Left lobe of liver (tissue), 2 donors: ENCODE measurements at regions not wholly inside any gene's neighbourhood (a gene's known extent, or its start where the extent isn't known, plus 50 kb on each side); places are given as distances from the start of the nearest gene placed in this dataset.

ENCODE experiments used
- ATAC-seq: fragments of 200-7000 bp; cut with Tn5 transposase; one replicate; pipeline ENCODE4 v1.9.1; 2020; ENCODE audit warnings: mild to moderate bottlenecking, moderate library complexity
- DNase-seq: peaks from one replicate; pipeline ENCODE4 v3.0.0-alpha.2; 2020; ENCODE audit warnings: low spot score
- donor health status: DM: no; HTN: no; CAD: no; lungs with moderate emphysema.
- donor health status: DM: no; HTN: yes; CAD: no.

DNA sequence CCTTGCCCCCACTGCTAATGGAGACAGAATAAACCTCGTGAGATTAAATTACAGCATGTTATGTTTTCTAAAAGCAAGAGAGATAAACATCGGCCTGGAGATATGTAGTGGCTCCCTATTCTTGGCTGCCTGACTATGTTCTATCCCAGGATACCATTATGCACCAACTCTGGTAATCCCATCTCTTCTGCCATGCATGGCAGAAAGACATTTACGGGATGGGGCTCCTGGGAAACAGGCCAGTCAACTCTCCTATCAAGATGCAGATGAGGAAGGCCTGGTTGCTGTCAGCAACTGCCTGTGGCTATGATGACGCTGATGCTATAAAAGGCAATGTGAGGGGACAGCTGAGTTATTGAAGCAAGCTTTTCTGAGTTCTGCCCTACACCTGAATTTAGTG is 166.2 kb upstream of the VCX3A start:
- ATAC-seq: no peak
- no peak for DNase-seq

DNA sequence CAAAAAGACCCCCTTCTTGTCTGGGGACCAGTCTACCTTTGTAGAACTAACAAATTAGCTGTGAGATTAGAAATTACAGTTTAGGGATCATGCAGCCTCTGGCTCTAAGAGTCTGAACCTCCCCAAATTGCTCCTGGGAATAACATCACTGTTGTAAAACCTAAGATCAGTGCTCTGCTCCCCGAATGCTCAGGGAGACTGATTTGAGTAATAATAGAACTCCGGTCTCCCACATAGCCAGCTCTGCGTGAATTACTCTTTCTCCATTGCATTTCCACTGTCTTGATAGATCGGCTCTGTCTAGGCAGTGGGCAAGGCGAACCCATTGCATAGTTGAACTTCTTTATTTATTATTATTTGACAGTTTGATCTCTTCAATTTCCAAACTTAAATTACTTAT is 160.8 kb upstream of the VCX3A start:
- DNase-seq (no peak), ATAC-seq (no peak)

- ATAC-seq (no peak), DNase-seq (no peak)
Observed at GRCh38 chrX:6694977-6695376, 160.1 kb upstream of the VCX3A start.

- ATAC-seq (no peak), DNase-seq (no peak)
Observed at GRCh38 chrX:6694221-6694620, 159.3 kb upstream of the VCX3A start.

GRCh38 chrX:6693051-6693450 is 158.1 kb upstream of the VCX3A start:
- ATAC-seq (no peak), DNase-seq (no peak)

DNA sequence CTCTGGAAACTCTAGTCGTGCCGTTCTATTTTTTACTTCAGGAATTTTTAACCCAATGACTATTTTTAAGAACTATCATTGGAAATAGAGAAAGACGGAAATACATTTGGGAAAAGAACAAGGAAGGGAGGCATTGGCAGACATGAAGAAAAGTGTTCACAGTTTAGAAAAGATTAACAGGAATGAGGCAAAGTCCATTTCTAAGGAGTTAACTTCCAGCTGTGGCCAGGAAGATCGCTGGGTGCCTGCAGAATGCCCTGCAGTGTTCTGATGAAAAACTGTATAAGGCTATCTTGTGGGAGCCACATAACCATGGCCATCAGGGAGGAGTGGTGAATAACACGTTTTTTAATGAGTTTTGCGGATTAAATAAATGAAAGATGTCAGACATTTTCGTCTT is 150.6 kb upstream of the VCX3A start:
- DNase-seq: no peak
- ATAC-seq: peak; percentile 47

GRCh38 chrX:6683353-6683752 is 148.4 kb upstream of the VCX3A start:
- no peak for ATAC-seq
- no peak for DNase-seq

GRCh38 chrX:6681521-6682145 is 146.7 kb upstream of the VCX3A start:
- DNase-seq: no peak
- no peak for ATAC-seq

- no peak for ATAC-seq
- no peak for DNase-seq
Observed at GRCh38 chrX:6679988-6680387, 145.1 kb upstream of the VCX3A start.

DNA sequence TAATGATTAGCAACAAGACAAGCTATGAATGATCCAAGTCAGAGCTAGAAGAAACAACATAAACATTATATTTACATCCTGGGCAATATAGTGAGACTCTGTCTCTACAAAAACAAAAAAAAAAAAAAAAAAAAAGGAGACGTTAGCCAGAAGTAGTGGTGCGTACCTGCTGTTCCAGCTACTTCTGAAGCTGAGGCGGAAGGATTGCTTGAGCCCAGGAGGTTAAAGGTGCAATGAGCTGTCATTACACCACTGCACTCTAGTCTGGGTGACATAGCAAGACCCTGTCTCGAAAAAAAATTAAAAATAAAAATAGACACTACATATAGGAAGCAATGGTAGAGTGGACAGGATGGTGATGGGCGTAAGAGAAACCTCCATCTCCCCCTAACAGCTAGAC is 144.6 kb upstream of the VCX3A start:
- ATAC-seq: no peak

DNA sequence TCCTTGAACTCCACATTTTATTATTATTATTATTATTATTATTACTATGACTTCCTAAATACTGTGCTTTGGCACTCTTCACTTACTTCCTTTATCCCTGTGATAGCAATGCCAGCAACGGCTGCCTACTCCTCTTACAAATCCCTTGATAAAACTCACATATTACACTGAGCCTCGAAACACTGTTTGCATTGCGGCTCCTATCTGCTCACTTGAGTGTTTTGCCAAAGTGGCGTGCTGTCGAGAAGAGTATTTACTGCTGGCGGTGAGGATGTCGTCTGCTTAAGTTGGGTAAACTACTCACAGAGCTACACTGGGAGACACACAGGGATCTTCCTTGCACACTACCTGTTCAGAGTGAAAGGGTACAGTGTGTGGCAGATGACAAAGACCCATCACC is 143.4 kb upstream of the VCX3A start:
- no peak for DNase-seq
- no peak for ATAC-seq

More for the DNA sequence above, 144.6 kb upstream of the VCX3A start:
- DNase-seq: no peak

DNA sequence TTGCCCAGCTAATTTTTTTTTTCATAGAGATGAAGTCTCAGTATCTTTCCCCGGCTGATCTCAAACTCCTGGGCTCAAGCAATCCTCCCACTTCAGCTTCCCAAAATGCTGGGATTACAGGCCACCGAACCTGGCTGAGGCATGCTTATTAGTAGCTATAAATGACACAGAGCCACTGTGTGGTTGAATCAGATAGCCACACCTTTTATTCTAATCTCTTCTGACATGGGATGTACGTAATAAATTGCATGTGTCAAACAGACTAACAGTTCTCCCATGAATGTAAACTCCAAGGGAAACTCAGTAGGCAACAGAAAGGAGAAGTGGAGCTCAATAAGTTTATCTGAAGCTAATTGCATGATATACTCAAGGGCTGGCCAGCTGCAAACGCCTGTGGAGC is 139.8 kb upstream of the VCX3A start:
- DNase-seq: no peak
- ATAC-seq: no peak

DNA sequence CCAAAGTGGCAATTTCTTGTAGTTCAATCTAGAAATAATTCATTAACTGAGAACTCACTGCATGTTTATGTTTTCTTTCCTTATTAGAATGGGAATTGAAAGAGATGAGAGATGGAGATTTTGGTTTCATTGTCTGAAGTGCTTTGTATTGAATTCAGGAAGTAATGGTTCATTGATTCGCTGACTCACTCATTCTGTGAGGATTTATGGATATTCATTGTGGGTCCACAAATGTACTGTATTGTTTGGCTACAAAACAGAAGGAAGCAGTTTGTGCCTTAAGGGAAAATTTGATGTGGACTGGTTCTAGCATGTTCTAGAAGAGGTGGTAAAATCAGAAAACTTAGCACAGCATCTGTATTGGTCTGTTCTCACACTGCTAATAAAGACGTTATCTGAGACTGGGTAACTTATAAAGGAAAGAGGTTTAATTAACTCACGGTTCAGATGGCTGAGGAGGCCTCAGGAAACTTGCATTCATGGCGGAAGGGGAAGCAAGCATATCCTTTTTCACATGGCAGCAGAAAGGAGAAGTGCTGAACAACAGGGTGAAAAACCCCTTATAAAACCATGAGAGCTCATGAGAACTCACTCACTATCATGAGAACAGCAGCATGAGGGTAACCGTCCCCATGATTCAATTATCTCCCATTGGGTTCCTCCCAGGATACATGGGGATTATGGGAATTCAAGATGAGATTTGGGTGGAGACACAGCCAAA is 132.3 kb upstream of the VCX3A start:
- ATAC-seq: no peak

DNA sequence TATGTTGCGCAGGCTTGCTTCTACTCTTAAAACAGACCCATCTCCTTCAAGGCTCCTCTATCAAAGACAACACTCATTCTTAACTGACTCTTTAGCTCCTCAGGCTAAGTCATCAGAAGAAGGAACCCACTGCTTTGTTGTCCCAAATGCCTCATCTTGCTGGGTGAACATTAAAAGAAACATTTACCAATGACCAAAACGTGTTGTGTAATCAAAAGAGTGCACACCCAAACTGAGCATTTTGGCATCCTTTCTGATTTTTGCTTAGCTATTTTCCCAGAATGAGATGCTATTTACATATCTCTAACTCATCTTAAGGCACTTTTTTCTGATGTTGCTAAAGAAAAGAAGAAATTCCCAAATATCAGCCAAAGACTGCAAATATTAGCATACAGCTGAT is 131.7 kb upstream of the VCX3A start:
- no peak for ATAC-seq
- no peak for DNase-seq

More for the DNA sequence above, 132.3 kb upstream of the VCX3A start:
- no peak for DNase-seq

- ATAC-seq (no peak), DNase-seq (no peak)
Observed at GRCh38 chrX:6661736-6662135, 126.8 kb upstream of the VCX3A start.

GRCh38 chrX:6660567-6661264 is 125.8 kb upstream of the VCX3A start:
- ATAC-seq (no peak), DNase-seq (no peak)

GRCh38 chrX:6645216-6645615 is 110.3 kb upstream of the VCX3A start:
- no peak for ATAC-seq

DNA sequence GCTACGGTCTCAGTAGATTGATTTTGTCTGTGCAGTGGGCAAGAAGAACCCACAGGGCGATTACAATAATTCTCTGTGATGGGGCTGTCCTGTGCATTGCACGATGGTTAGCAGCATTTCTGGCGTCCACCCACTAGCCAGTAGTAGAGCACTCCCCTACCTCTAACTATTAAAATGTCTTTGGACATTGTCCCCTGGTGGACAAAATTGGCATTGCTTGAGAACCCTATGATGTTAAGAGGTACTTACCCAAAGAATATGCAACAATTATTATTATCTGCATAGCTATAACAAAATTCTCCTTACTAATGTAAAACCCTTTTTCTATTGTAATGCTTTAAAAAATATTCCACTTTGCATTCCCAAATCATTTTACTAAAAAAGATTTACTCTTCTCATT is 109.5 kb upstream of the VCX3A start:
- no peak for DNase-seq
- no peak for ATAC-seq

More at GRCh38 chrX:6645216-6645615, 110.3 kb upstream of the VCX3A start:
- no peak for DNase-seq

DNA sequence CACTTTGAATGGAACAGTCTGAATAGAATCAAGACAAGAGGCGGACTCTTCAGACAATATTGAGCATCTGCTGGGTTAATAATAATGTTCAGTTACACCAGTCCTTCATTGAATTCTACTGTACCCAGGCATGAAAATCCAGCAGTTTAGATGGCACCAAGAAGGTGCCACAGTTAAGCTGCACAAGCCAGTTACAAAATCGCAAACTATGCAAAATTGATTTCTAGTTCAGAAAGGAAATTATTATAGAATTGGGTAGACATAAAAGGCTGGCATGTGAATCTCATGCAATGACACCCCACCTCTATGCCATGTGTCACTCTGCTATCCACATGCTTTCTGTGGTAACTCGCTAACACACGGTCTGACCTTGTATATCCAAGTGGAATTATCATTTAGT is 105.8 kb upstream of the VCX3A start:
- no peak for ATAC-seq
- no peak for DNase-seq

DNA sequence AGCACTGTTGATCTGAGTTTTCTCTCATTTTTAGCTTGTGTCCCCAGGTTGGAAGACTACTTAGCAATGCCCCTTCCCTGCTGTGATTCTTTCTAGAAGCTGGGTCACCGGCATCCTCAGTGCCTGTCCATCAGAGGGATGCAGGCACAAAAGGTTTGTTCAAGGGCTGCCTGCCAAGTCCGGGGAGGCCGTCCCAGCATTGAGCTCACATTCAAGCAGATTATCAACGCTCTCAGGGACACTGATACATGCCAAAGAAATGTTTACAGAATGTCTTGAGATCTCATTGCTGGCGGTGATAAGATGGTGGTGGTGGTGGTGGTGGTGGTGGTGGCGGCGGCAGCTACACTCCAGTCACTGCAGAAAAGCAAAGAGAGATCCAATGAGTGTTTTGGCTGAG is 79.6 kb upstream of the VCX3A start:
- ATAC-seq: no peak
- no peak for DNase-seq

DNA sequence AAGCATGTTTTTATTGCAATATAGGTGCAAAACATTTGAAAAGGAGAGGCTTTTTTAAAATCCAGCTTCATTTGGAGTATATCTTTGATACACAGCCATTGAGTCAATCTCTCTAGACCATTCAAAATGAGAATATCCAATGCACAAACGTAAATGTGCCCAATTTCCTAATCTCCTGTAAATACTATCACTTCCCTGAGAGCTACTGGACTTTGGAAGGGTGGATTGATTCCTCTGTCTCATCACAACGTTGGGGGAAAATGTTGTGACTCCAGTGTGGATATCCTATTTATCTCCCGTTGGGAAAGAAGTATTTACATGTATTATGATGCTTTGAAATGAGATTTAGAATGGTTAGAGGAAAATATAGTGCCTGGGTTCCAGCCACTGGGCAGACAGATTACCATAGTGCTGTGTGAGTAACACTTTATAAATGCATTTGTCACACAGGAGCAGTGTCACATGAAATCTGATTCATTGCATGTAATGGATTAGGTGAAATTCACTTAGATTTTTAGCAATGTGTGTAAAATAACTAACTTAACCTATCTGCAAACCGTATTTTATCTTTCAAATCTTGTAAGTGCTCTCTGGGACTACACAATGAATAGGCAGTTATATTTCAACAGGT is 64.4 kb upstream of the VCX3A start:
- DNase-seq (no peak), ATAC-seq (peak; percentile 29)
